HEK293T (cell line): ENCODE measurements at regions not wholly inside any gene's neighbourhood (a gene's known extent, or its start where the extent isn't known, plus 50 kb on each side); places are given as distances from the start of the nearest gene placed in this dataset.

Source experiments
- BHLHE40 ChIP-seq: fragments of 450-650 bp; IDR thresholded peaks from 2 replicates; pipeline ENCODE4 v1.6.1; 2016; ENCODE audit warnings: mild to moderate bottlenecking, moderate library complexity, borderline replicate concordance
- HDGF ChIP-seq: fragments of 450-650 bp; IDR thresholded peaks from 2 replicates; pipeline ENCODE4 v1.6.1; 2017; ENCODE audit warnings: antibody characterized with exemption, borderline replicate concordance
- NFRKB ChIP-seq: fragments of 450-650 bp; IDR thresholded peaks from 2 replicates; pipeline ENCODE4 v1.6.1; 2016; ENCODE audit warnings: mild to moderate bottlenecking, moderate library complexity
- SP1 ChIP-seq: fragments of 450-650 bp; IDR thresholded peaks from 2 replicates; pipeline ENCODE4 v1.6.1; 2017
- TARDBP ChIP-seq: fragments of 450-650 bp; IDR thresholded peaks from 2 replicates; pipeline ENCODE4 v1.6.1; 2016
- ZNF384 ChIP-seq: fragments of 450-650 bp; IDR thresholded peaks from 2 replicates; pipeline ENCODE4 v1.6.1; 2016

DNA sequence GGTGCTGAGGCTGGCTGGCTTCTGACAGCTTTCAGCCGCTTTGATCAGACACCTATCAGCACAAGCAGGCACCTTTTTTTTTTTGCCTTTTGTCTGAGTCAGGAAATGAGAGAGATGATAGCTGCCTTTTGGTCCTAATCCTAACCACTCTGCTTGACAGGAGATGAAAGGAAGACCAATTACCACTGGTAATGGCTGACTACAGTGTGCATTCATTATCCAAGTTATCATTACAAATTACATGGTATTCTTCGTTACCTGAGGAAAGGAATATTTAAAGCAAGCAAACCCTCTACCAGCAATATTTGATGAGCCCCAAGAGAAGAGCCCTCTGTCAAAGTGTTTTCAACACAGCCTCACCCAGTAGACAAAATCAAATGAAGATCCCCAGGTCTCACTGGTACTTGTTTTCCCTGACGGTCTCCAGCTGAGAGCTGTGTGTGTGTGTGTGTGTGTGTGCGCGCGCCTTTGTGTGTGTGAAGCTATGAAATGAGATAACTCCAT lies 925.7 kb downstream of the DCDC2C start:
- TF ChIP-seq BHLHE40 (no peak), NFRKB (no peak), ZNF384 (no peak), HDGF (no peak), SP1 (no peak), TARDBP (no peak)
